Caco-2 (cell line): ENCODE measurements at regions not wholly inside any gene's neighbourhood (a gene's known extent, or its start where the extent isn't known, plus 50 kb on each side); places are given as distances from the start of the nearest gene placed in this dataset.

Experiments
- BruUV-seq: library from RNA; stranded (reverse); fragments of 400-500 nt; replicated peaks from 2 replicates; lab custom pipeline; 2021; lab: Mats Ljungman, UMichigan
- CTCF ChIA-PET: fragments of 300-600 bp; sonication (Branson Sonifier 250); formaldehyde crosslinking; loops from one replicate; lab custom pipeline; 2022; ENCODE audit warnings: antibody characterized with exemption; lab: Charles Lee
- POLR2A ChIA-PET: fragments of 300-600 bp; sonication (Branson Sonifier 250); formaldehyde crosslinking; loops from one replicate; lab custom pipeline; 2022; ENCODE audit warnings: antibody characterized with exemption; lab: Charles Lee
- DNase-seq, 2 experiments: peaks; one replicate each; pipeline versions ENCODE4 v3.0.0 to v3.0.0-alpha.2; 2020 to 2022
- H3K27me3 ChIP-seq: replicated peaks from 2 replicates; pipeline ENCODE4 v1.6.0; 2011; ENCODE audit warnings: low read length; ENCODE audit not compliant: control insufficient read depth, insufficient read depth
- H3K36me3 ChIP-seq: 2 replicates; pipeline ENCODE4 v1.5.1; 2011; ENCODE audit warnings: low read length; ENCODE audit not compliant: control insufficient read depth, insufficient read depth
- H3K4me1 ChIP-seq: fragments of 250-450 bp; sonication (Bioruptor Pico); 2 replicates; pipeline ENCODE4 v1.5.1; 2020; ENCODE audit warnings: mild to moderate bottlenecking
- H3K4me3 ChIP-seq: 2 replicates; pipeline ENCODE4 v1.5.1; 2011; ENCODE audit warnings: low read depth, mild to moderate bottlenecking, control low read depth, low read length
- H3K9me3 ChIP-seq: fragments of 250-450 bp; sonication (Bioruptor Pico); 2 replicates; pipeline ENCODE4 v1.5.1; 2020; ENCODE audit warnings: mild to moderate bottlenecking, moderate library complexity
- H3K27ac Mint-ChIP-seq: one replicate; pipeline ENCODE4 v1.8.0; 2022; ENCODE audit warnings: mixed read lengths; ENCODE audit not compliant: unreplicated experiment
- H3K27me3 Mint-ChIP-seq: one replicate; pipeline ENCODE4 v1.8.0; 2022; ENCODE audit warnings: mixed read lengths; ENCODE audit not compliant: insufficient read depth, unreplicated experiment
- H3K36me3 Mint-ChIP-seq: one replicate; pipeline ENCODE4 v1.8.0; 2022; ENCODE audit warnings: mild to moderate bottlenecking, mixed read lengths; ENCODE audit not compliant: insufficient read depth, unreplicated experiment
- H3K4me1 Mint-ChIP-seq: one replicate; pipeline ENCODE4 v1.8.0; 2022; ENCODE audit warnings: low read depth, mixed read lengths; ENCODE audit not compliant: unreplicated experiment
- H3K4me3 Mint-ChIP-seq: one replicate; pipeline ENCODE4 v1.8.0; 2022; ENCODE audit warnings: mild to moderate bottlenecking, moderate library complexity, mixed read lengths; ENCODE audit not compliant: unreplicated experiment
- H3K9me3 Mint-ChIP-seq: one replicate; pipeline ENCODE4 v1.8.0; 2022; ENCODE audit warnings: mixed read lengths; ENCODE audit not compliant: unreplicated experiment
- CTCF ChIP-seq, 2 experiments: fragments of 200-600 bp in 1 of 2; IDR thresholded peaks; 1 replicate in 1 of 2; 2 replicates in 1 of 2; pipeline versions ENCODE4 v1.5.1 to v1.8.0; 2011 to 2022; ENCODE audit warnings: antibody characterized with exemption in 1 of 2, control low read depth in 1 of 2, inconsistent platforms in 1 of 2, low read depth in 1 of 2, low read length in 1 of 2, mild to moderate bottlenecking in 1 of 2, moderate library complexity in 1 of 2; ENCODE audit not compliant: insufficient read depth in 1 of 2, severe bottlenecking in 1 of 2, unreplicated experiment in 1 of 2
- intact Hi-C: fragments of 100-400 bp; cut with micrococcal nuclease; formaldehyde crosslinking; loops from one replicate; pipeline ENCODE4 v1.10.0; 2022; ENCODE audit not compliant: unreplicated experiment

GRCh38 chr11:80477178-80477577 lies 1036.3 kb upstream of the TENM4 start:
- intact Hi-C loops: no loop called here
- Mint-ChIP-seq H3K4me1 (no peaks in the 10 kb centered on the region), H3K36me3 (no peaks in the 10 kb centered on the region), H3K9me3 (no peaks in the 10 kb centered on the region), H3K27me3 (no peaks in the 10 kb centered on the region), H3K4me3 (no peak overlapping the region), H3K27ac (no peak overlapping the region)
- no peak for DNase-seq
- ChIA-PET CTCF (no interaction called here), POLR2A (no interaction called here)
- no peaks in the 10 kb centered on the region for H3K27me3 ChIP-seq
- TF ChIP-seq CTCF (IDR thresholded peaks at IDR 0.05; ENCODE audit: insufficient read depth in 1 of 2, low read depth in 1 of 2, low read length in 1 of 2, severe bottlenecking in 1 of 2, unreplicated experiment in 1 of 2): no peak
- H3K36me3 ChIP-seq: no peaks in the 10 kb centered on the region
- 0 out of 2 replicates have a peak, but pooled peaks cover 11% of the 10 kb centered on the region for H3K4me1 ChIP-seq
- H3K9me3 ChIP-seq: no peaks in the 10 kb centered on the region
- H3K4me3 ChIP-seq: no peak overlapping the region
- no TSS peak for BruUV-seq

- no peak overlapping the region for H3K4me3 ChIP-seq
- no peaks in the 10 kb centered on the region for H3K9me3 Mint-ChIP-seq
Observed at GRCh38 chr11:80473562-80473961, 1032.7 kb upstream of the TENM4 start.

GRCh38 chr11:80469871-80470270 lies 1029.0 kb upstream of the TENM4 start:
- H3K4me3 Mint-ChIP-seq: no peak overlapping the region
- Histone ChIP-seq H3K4me3 (no peak overlapping the region), H3K4me1 (no peaks in the 10 kb centered on the region), H3K36me3 (no peaks in the 10 kb centered on the region), H3K9me3 (no peaks in the 10 kb centered on the region), H3K27me3 (no peaks in the 10 kb centered on the region)
- no peak overlapping the region for H3K27ac Mint-ChIP-seq
- no peaks in the 10 kb centered on the region for H3K27me3 Mint-ChIP-seq
- BruUV-seq: no TSS peak
- TF ChIP-seq CTCF (IDR thresholded peaks at IDR 0.05; ENCODE audit: insufficient read depth in 1 of 2, low read depth in 1 of 2, low read length in 1 of 2, severe bottlenecking in 1 of 2, unreplicated experiment in 1 of 2): no peak
- DNase-seq: no peak
- CTCF ChIA-PET: no interaction called here
- no peaks in the 10 kb centered on the region for H3K4me1 Mint-ChIP-seq
- intact Hi-C loops: no loop called here
- POLR2A ChIA-PET: no interaction called here
- peaks cover 12% of the 10 kb centered on the region for H3K9me3 Mint-ChIP-seq
- H3K36me3 Mint-ChIP-seq: no peaks in the 10 kb centered on the region

More at GRCh38 chr11:80473562-80473961, 1032.7 kb upstream of the TENM4 start:
- Mint-ChIP-seq H3K4me1 (no peaks in the 10 kb centered on the region), H3K27me3 (no peaks in the 10 kb centered on the region), H3K4me3 (no peak overlapping the region), H3K27ac (no peak overlapping the region), H3K36me3 (no peaks in the 10 kb centered on the region)
- intact Hi-C loops: no loop called here
- Histone ChIP-seq H3K27me3 (no peaks in the 10 kb centered on the region), H3K36me3 (no peaks in the 10 kb centered on the region), H3K4me1 (0 out of 2 replicates have a peak, but pooled peaks cover 11% of the 10 kb centered on the region), H3K9me3 (no peaks in the 10 kb centered on the region)
- POLR2A ChIA-PET: no interaction called here
- no TSS peak for BruUV-seq
- CTCF ChIA-PET: no interaction called here
- no peak for TF ChIP-seq CTCF (IDR thresholded peaks at IDR 0.05; ENCODE audit: insufficient read depth in 1 of 2, low read depth in 1 of 2, low read length in 1 of 2, severe bottlenecking in 1 of 2, unreplicated experiment in 1 of 2)
- no peak for DNase-seq
